ENCODE measurements at regions not wholly inside any gene's neighbourhood (a gene's known extent, or its start where the extent isn't known, plus 50 kb on each side); places are given as distances from the start of the nearest gene placed in this dataset.
"Not testable (repeated sequence)": the region's sequence is repeated elsewhere in the genome, so short reads cannot be mapped to it uniquely, and the experiment has no call there.

GRCh38 chr3:157856078-157856939, 249.9 kb downstream of the SHOX2 start:
- WGBS (ENCODE audit: extremely low coverage, insufficient read length, low lambda C conversion rate): no CpG with 5 or more reads among the region's 6 CpGs

GRCh38 chr3:157845839-157846238, 260.4 kb downstream of the SHOX2 start:
- WGBS (ENCODE audit: extremely low coverage, insufficient read length, low lambda C conversion rate): 100% methylated on average over 1 of the region's 7 CpGs
- H3K27ac ChIP-seq (ENCODE audit: insufficient read length, low read depth, low read length); H2BK12ac ChIP-seq (ENCODE audit: insufficient read length, low read depth, low read length); H3T11ph ChIP-seq (ENCODE audit: low read length); H3K9me3 Mint-ChIP-seq; H3K79me2 ChIP-seq (ENCODE audit: insufficient read depth, low read length); H3K36me3 Mint-ChIP-seq (ENCODE audit: insufficient read depth in 1 of 3, low read depth in 3 of 3); H3K4me3 Mint-ChIP-seq; H4K20me1 ChIP-seq (ENCODE audit: control insufficient read depth, insufficient read depth, insufficient read length); H3K14ac ChIP-seq (ENCODE audit: insufficient read depth, low read length); H2BK15ac ChIP-seq (ENCODE audit: low read depth, low read length); H3K79me1 ChIP-seq (ENCODE audit: insufficient read depth, low read depth, low read length, poor library complexity, severe bottlenecking); H3K4me1 Mint-ChIP-seq; H3K23me2 ChIP-seq (ENCODE audit: insufficient read length, low read depth, low read length, poor library complexity, severe bottlenecking); H3K27me3 Mint-ChIP-seq (ENCODE audit: low read depth); H3K4me1 ChIP-seq (ENCODE audit: insufficient read depth, low read length); H2AK5ac ChIP-seq (ENCODE audit: insufficient read length, low read length); H2BK120ac ChIP-seq (ENCODE audit: low read depth, low read length, poor library complexity, severe bottlenecking); H3K9me3 ChIP-seq (ENCODE audit: control insufficient read depth, low read depth, low read length); H3K18ac ChIP-seq (ENCODE audit: insufficient read length, low read depth, low read length); H2BK5ac ChIP-seq (ENCODE audit: insufficient read length, low read length); H2AFZ ChIP-seq (ENCODE audit: low read length); H3K56ac ChIP-seq (ENCODE audit: insufficient read length, low read depth, low read length); H3K27ac Mint-ChIP-seq; H4K5ac ChIP-seq (ENCODE audit: insufficient read length, low read depth, low read length); H4K8ac ChIP-seq (replicated peaks; ENCODE audit: insufficient read length, low read depth, low read length); DNase-seq; H3K9ac ChIP-seq (ENCODE audit: extremely low read depth, insufficient read length, low read length); H3K27me3 ChIP-seq (ENCODE audit: insufficient read depth, low read length); H3K4me2 ChIP-seq (ENCODE audit: insufficient read depth, insufficient read length, low read length); H4K91ac ChIP-seq (ENCODE audit: insufficient read length, low read depth, low read length); H3K4ac ChIP-seq (ENCODE audit: low read depth, low read length); H3K23ac ChIP-seq (ENCODE audit: insufficient read length, low read depth, low read length); H2BK20ac ChIP-seq (ENCODE audit: low read depth, low read length, poor library complexity, severe bottlenecking): not testable (repeated sequence)

More at GRCh38 chr3:157856078-157856939, 249.9 kb downstream of the SHOX2 start:
- no peak for TF ChIP-seq CTCF (conservative IDR thresholded peaks at IDR 0.05)
- no peak overlapping the region for H3T11ph ChIP-seq (ENCODE audit: low read length)
- H4K5ac ChIP-seq (ENCODE audit: insufficient read length, low read depth, low read length): no peak overlapping the region
- no peaks in the 10 kb centered on the region for H3K4me1 ChIP-seq (ENCODE audit: insufficient read depth, low read length)
- H3K27ac ChIP-seq (ENCODE audit: insufficient read length, low read depth, low read length): no peak overlapping the region
- H3K27me3 ChIP-seq (ENCODE audit: insufficient read depth, low read length): no peaks in the 10 kb centered on the region
- H2BK120ac ChIP-seq (ENCODE audit: low read depth, low read length, poor library complexity, severe bottlenecking): no peak overlapping the region
- H3K23me2 ChIP-seq (ENCODE audit: insufficient read length, low read depth, low read length, poor library complexity, severe bottlenecking): no peaks in the 10 kb centered on the region
- H3K36me3 Mint-ChIP-seq (ENCODE audit: insufficient read depth in 1 of 3, low read depth in 3 of 3): no peaks in the 10 kb centered on the region; a peak in 1 of 7 replicates
- H3K56ac ChIP-seq (ENCODE audit: insufficient read length, low read depth, low read length): no peak overlapping the region
- no peak overlapping the region for H3K9ac ChIP-seq (ENCODE audit: extremely low read depth, insufficient read length, low read length)
- no peak overlapping the region for H3K18ac ChIP-seq (ENCODE audit: insufficient read length, low read depth, low read length)
- no peak overlapping the region for H2BK12ac ChIP-seq (ENCODE audit: insufficient read length, low read depth, low read length)
- H2BK5ac ChIP-seq (ENCODE audit: insufficient read length, low read length): no peak overlapping the region
- H3K79me2 ChIP-seq (ENCODE audit: insufficient read depth, low read length): no peaks in the 10 kb centered on the region
- H2AFZ ChIP-seq (ENCODE audit: low read length): no peak overlapping the region
- H3K4me1 Mint-ChIP-seq: peaks cover 5 to 7% of the 10 kb centered on the region in 2 experiments; a peak in 2 of 4 replicates
- H3K9me3 ChIP-seq (ENCODE audit: control insufficient read depth, low read depth, low read length): no peaks in the 10 kb centered on the region
- H4K20me1 ChIP-seq (ENCODE audit: control insufficient read depth, insufficient read depth, insufficient read length): no peaks in the 10 kb centered on the region
- no peak overlapping the region for H2AK5ac ChIP-seq (ENCODE audit: insufficient read length, low read length)
- H4K91ac ChIP-seq (ENCODE audit: insufficient read length, low read depth, low read length): no peak overlapping the region
- peaks cover 0 to 7% of the 10 kb centered on the region in 2 experiments; a peak in 2 of 5 replicates for H3K9me3 Mint-ChIP-seq
- no peak overlapping the region for H2BK15ac ChIP-seq (ENCODE audit: low read depth, low read length)
- no peak overlapping the region for H3K4me2 ChIP-seq (ENCODE audit: insufficient read depth, insufficient read length, low read length)
- peak overlapping the region in 1 of 3 experiments; percentile 79; a peak in 1 of 7 replicates for H3K27ac Mint-ChIP-seq
- H3K14ac ChIP-seq (ENCODE audit: insufficient read depth, low read length): no peak overlapping the region
- no peak overlapping the region for H2BK20ac ChIP-seq (ENCODE audit: low read depth, low read length, poor library complexity, severe bottlenecking)
- no peaks in the 10 kb centered on the region for H3K79me1 ChIP-seq (ENCODE audit: insufficient read depth, low read depth, low read length, poor library complexity, severe bottlenecking)
- no peak overlapping the region for H3K4ac ChIP-seq (ENCODE audit: low read depth, low read length)
- no peak overlapping the region for H4K8ac ChIP-seq (replicated peaks; ENCODE audit: insufficient read length, low read depth, low read length)
- DNase-seq: no peak
- no peak overlapping the region for H3K23ac ChIP-seq (ENCODE audit: insufficient read length, low read depth, low read length)
- H3K27me3 Mint-ChIP-seq (ENCODE audit: low read depth): no peaks in the 10 kb centered on the region
- no peak overlapping the region for H3K4me3 Mint-ChIP-seq

Data from H9 (cell line).